Retinal pigment epithelial cell (primary cell): ENCODE measurements at regions not wholly inside any gene's neighbourhood (a gene's known extent, or its start where the extent isn't known, plus 50 kb on each side); places are given as distances from the start of the nearest gene placed in this dataset.

Experiments used
- DNase-seq: peaks from one replicate; pipeline ENCODE4 v3.0.0-alpha.2; 2010; ENCODE audit warnings: low read depth
- H3K4me3 ChIP-seq: 2 replicates; pipeline ENCODE4 v1.5.1; 2011; ENCODE audit warnings: mild to moderate bottlenecking, low read length, control low read depth, moderate library complexity
- TF ChIP-seq, protein P1 (sequence below): conservative IDR thresholded peaks from 2 replicates; pipeline ENCODE4 v1.5.1; 2011; ENCODE audit warnings: low read depth, low read length, control low read depth, inconsistent platforms

DNA sequence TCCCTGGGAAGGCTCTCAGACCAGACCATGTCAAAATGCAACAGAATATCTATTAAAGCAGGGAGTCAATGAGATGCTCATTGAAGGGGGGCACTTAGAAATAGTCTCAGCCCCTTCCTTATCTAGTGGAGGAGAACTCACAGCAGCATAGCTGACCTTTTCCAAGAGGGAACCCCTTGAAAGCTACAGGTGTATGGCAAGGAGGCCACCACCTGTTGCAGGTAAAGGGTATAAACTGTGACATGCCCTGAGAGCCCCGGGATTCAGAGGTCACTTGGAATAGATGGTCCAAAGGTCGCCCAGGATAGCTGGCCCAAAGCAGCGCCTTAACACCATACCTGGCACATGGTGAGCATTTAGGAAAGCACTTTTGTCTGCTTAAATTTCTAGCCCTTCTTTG, 120.2 kb upstream of the RPL38 start:
- no peak overlapping the region for H3K4me3 ChIP-seq
- TF ChIP-seq, protein P1, sequence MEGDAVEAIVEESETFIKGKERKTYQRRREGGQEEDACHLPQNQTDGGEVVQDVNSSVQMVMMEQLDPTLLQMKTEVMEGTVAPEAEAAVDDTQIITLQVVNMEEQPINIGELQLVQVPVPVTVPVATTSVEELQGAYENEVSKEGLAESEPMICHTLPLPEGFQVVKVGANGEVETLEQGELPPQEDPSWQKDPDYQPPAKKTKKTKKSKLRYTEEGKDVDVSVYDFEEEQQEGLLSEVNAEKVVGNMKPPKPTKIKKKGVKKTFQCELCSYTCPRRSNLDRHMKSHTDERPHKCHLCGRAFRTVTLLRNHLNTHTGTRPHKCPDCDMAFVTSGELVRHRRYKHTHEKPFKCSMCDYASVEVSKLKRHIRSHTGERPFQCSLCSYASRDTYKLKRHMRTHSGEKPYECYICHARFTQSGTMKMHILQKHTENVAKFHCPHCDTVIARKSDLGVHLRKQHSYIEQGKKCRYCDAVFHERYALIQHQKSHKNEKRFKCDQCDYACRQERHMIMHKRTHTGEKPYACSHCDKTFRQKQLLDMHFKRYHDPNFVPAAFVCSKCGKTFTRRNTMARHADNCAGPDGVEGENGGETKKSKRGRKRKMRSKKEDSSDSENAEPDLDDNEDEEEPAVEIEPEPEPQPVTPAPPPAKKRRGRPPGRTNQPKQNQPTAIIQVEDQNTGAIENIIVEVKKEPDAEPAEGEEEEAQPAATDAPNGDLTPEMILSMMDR: no peak
- no peak for DNase-seq

DNA sequence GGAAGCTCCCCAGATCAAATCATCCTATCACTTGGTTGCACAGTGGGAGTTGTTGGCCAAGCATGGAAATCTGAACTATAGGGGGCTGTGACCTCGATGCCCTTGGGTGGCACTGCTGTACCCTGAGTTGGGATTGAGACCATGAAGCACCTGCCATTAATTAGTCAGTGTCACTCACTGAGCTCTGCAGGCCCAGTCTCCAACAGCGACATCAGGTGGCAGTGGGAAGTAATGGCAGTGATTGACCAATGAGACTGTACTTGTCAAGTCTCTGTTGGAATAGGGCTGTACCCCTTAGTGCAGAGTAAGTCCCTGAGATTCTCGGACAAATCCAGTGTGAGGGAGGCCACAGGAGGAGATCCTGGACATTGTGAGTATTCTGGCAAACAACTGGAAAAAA, 118.0 kb upstream of the RPL38 start:
- H3K4me3 ChIP-seq: no peak overlapping the region
- TF ChIP-seq, protein P1: peak; percentile 13
- DNase-seq: no peak

DNA sequence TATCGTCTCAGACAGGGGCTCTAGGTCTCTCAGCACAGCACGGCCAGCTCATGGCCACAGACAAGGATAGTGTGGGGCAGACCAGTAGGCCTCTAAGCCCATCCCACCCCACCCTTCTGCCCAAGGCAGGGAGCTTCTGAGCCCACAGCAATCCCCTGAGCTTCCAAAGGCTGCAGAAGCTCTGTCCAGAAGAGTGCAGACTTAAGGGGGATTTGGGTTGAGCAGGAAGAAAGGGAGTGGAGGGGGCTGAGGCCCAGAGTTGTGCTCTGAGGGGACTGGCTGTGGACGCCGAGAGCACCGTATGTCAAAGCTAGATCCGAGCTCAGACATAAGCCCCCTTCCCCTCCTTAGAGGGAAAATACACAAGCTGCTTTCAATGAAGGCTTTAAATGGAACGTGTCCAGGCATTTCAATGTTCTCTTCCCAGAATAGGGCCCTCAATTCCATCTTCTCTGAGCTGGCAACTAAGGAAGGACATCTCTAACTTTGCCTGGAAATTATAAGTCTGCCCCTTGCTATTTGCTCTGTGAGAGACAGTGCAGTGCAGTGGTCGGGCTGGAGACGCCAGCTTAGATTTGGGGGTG, 116.4 kb upstream of the RPL38 start:
- TF ChIP-seq, protein P1: no peak
- DNase-seq: no peak
- H3K4me3 ChIP-seq: no peak overlapping the region

DNA sequence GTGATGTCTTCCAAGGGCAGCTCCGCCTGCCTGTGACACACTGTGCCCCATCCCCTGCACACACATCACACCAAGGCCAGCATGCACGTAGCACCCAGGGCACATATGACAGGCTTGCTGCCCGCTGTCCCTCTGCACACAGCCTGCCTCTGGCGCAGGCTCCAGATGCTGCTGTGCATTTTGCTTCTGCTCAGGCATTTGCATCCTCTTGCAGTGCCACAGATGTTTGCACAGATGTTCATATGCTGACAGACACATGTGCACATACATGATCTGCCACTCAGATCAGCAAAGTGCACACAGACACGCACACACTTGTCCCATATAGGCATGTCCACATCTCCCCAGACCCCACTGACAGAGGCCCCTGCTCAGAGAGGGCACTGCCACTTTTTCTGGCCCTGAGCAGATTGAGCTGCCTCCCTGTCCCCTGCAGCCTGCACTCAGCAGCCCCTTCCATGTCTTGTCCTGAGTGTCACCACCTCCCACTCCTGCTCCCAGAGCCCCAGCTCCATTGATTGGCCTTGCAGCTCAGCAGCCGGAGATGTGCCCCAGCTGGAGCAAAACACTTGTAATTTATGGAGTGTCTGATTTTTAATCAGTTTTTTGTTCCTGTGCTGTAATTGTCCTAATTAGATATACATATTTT, 115.1 kb upstream of the RPL38 start:
- no peak overlapping the region for H3K4me3 ChIP-seq
- TF ChIP-seq, protein P1: no peak
- DNase-seq: no peak

DNA sequence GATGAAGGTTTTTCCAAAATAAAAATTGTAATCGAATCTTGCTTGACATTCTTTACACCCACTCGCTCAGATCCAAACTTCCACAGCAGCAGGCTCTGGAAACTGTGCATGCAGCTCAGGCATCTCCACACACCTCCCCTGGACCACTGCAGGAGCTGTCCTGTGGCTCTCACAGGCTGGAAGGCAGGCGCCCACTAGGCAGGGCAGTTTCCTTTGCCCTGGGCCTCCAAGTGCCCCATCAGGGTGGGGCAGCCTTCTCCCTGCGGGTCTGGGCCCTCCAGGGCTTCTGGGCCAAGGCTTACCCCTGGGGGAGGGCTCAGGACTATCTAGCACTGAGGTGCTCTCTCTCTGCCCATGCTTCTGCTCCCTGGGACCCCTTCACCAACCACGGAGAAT, 114.5 kb upstream of the RPL38 start:
- TF ChIP-seq, protein P1: no peak
- no peak overlapping the region for H3K4me3 ChIP-seq
- DNase-seq: no peak

DNA sequence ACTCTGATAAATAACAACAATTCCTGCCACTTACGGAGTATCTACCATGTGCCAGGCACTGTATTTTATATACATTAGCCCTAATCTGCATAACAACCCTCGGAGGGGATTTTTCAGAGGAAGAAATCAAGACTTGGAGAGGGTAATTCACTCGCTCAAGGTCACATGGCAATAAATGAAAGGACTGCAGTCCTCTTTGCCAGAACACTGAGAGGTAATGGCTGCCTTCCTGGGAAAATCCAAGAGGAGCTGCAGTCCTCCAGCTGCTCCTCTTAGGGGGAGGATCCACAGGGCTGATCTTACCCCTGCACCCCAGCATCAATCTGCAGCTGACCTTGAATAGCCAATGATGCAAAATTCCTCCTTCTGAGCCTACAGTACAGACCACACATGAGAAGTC, 114.1 kb upstream of the RPL38 start:
- TF ChIP-seq, protein P1: no peak
- H3K4me3 ChIP-seq: no peak overlapping the region
- DNase-seq: no peak

DNA sequence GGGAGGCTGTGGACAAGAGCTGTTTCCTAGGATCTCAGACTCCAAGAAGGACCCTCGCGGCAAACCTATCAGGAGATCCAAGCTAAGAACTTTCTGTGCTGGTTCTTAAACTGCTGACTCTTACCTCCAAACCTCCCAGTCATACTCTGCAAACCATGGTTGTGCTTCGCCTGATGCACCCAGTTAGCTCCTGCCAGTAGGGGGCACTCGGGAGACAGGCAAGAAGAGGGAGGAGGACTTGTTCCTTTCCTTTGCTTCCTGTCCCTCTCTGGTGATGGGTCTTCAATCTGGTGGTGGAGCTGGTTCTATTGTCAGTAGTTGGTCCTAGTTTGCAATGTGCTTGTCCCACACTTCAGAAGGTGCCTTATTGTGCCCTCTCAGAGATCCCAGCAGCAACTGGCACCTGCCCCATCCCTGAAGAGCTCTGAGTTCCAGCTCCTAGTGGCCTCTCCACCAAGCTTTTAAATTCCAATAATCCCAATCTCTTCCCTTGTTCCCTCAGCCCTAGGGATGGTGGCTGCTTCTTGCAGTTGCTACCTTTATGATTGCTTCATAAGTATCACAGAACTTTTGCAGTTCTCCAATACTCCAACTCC, 113.5 kb upstream of the RPL38 start:
- TF ChIP-seq, protein P1: peak; percentile 45
- DNase-seq: no peak
- no peak overlapping the region for H3K4me3 ChIP-seq
